ENCODE measurements at regions not wholly inside any gene's neighbourhood (a gene's known extent, or its start where the extent isn't known, plus 50 kb on each side); places are given as distances from the start of the nearest gene placed in this dataset.
"Not testable (repeated sequence)": the region's sequence is repeated elsewhere in the genome, so short reads cannot be mapped to it uniquely, and the experiment has no call there.

DNA sequence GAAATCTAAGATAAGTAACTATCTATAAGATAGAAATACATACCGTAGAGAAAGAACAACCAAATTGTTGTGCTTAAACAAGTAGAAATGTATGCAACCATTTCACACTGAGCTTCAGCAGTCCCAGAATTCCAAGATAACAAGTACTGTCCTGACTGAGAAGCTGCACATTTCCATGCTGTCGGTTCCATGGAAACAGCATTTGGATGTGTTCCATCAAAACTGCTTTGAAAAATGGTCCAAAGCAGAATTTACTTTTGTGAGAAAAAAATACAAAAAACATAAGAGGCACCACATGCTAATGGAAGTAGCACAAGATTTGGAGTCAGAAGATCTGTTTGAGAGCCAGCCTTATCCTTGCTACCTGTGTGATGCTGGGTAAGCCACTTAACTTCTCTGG is 92.6 kb downstream of the MTERF1 start:
- no peaks in the 10 kb centered on the region for H3K9me3 ChIP-seq
- H3K4me1 ChIP-seq, result no peaks in the 10 kb centered on the region
- H3K27me3 ChIP-seq, result no peaks in the 10 kb centered on the region
- TF ChIP-seq, protein P1, sequence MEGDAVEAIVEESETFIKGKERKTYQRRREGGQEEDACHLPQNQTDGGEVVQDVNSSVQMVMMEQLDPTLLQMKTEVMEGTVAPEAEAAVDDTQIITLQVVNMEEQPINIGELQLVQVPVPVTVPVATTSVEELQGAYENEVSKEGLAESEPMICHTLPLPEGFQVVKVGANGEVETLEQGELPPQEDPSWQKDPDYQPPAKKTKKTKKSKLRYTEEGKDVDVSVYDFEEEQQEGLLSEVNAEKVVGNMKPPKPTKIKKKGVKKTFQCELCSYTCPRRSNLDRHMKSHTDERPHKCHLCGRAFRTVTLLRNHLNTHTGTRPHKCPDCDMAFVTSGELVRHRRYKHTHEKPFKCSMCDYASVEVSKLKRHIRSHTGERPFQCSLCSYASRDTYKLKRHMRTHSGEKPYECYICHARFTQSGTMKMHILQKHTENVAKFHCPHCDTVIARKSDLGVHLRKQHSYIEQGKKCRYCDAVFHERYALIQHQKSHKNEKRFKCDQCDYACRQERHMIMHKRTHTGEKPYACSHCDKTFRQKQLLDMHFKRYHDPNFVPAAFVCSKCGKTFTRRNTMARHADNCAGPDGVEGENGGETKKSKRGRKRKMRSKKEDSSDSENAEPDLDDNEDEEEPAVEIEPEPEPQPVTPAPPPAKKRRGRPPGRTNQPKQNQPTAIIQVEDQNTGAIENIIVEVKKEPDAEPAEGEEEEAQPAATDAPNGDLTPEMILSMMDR (IDR thresholded peaks at IDR 0.05), result no peak
- no peak for TF ChIP-seq POLR2A (IDR thresholded peaks at IDR 0.05)
- no peak overlapping the region for H3K27ac ChIP-seq
- H3K4me3 ChIP-seq, result no peak overlapping the region
- intact Hi-C loops (cut with DNase I; ENCODE audit: low total_unique reads), result no loop called here
- no peaks in the 10 kb centered on the region for H3K36me3 ChIP-seq
- no peak for DNase-seq

DNA sequence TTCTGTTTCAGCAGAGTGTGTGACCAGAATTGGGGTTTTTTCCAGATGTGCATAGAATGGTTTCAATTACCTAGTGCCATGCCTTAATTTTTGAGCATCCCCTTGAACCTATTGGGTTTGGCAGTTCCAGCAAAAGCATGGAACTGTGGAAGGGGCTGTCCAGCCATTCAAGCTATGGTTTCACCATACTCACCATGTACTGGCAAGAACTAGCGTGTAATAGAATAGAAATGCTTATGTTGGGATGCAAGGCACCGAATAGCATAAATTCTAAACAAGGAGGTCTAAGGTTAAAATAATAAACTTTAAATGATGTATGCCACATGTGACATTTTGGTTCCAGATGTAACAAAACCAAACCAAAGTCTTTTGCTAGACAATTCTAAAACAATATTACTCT is 91.4 kb downstream of the MTERF1 start:
- Histone ChIP-seq H3K27ac (no peak overlapping the region), H3K4me3 (no peak overlapping the region), H3K9me3 (no peaks in the 10 kb centered on the region), H3K27me3 (no peaks in the 10 kb centered on the region), H3K4me1 (no peaks in the 10 kb centered on the region), H3K36me3 (no peaks in the 10 kb centered on the region)
- no peak for TF ChIP-seq POLR2A (IDR thresholded peaks at IDR 0.05)
- TF ChIP-seq, protein P1 (IDR thresholded peaks at IDR 0.05), result no peak
- intact Hi-C loops (cut with DNase I; ENCODE audit: low total_unique reads), result no loop called here
- no peak for DNase-seq

DNA sequence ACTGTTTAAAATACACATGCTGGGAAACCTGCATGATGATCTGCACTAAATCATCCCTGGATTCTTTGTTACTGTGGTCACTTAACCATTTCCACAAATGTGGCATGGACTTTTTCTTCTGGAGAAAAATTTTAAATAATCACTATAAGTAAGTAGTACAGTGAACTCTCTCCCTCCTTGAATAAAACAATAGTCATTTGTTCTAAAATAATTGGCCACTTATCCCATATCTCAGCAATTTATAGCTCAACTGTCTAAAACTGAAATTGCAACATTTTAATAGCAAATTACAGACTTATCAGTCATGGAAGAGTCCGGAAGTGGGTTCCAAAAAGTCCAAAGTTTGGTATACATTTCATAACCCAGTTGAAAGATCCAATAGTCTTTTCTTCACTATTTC is 90.9 kb downstream of the MTERF1 start:
- Histone ChIP-seq H3K4me1 (no peaks in the 10 kb centered on the region), H3K36me3 (no peaks in the 10 kb centered on the region), H3K27me3 (no peaks in the 10 kb centered on the region), H3K27ac (no peak overlapping the region), H3K9me3 (no peaks in the 10 kb centered on the region), H3K4me3 (no peak overlapping the region)
- intact Hi-C loops (cut with DNase I; ENCODE audit: low total_unique reads), result no loop called here
- TF ChIP-seq, protein P1 (IDR thresholded peaks at IDR 0.05), result no peak
- no peak for TF ChIP-seq POLR2A (IDR thresholded peaks at IDR 0.05)
- DNase-seq, result no peak

DNA sequence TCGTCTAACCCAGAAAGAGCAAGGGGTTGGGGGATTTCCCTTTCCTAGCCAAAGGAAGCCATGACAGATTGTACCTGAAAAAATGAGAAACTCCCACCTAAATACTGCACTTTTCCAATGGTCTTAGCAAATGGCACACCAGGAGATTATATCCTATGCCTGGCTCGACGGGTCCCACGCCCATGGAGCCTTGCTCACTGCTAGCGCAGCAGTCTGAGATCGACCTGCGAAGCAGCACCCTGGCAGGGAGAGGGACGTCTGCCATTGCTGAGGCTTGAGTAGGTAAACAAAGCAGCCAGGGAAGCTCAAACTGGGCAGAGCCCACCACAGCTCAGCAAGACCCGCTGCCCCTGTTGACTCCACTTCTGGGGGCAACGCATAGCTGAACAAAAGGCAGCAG is 89.9 kb downstream of the MTERF1 start:
- H3K4me3 ChIP-seq; intact Hi-C loops (cut with DNase I; ENCODE audit: low total_unique reads); H3K27me3 ChIP-seq; DNase-seq; H3K9me3 ChIP-seq; H3K36me3 ChIP-seq; H3K27ac ChIP-seq; H3K4me1 ChIP-seq: not testable (repeated sequence)

DNA sequence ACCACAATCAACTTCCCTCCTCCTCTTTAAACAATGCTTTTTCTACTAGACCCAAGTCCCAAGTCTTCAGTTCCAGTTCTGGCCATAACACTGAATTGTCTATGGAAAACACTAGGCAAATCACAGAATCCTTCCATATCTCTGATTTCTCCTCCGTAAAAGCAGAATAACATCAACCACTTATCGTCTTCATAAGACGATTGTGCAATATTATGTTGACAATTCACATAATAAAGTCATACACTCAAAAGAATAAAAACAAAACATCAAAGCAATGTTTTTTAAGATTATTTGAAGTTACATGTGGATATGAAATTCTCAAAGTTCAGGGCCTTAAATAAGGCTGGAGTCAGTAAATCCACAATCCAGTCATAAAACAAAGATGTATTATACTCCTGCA is 84.4 kb downstream of the MTERF1 start:
- H3K36me3 ChIP-seq, result no peaks in the 10 kb centered on the region
- no peaks in the 10 kb centered on the region for H3K9me3 ChIP-seq
- no peak for DNase-seq
- H3K27ac ChIP-seq, result no peak overlapping the region
- no peaks in the 10 kb centered on the region for H3K27me3 ChIP-seq
- no peaks in the 10 kb centered on the region for H3K4me1 ChIP-seq
- TF ChIP-seq, protein P1 (IDR thresholded peaks at IDR 0.05), result no peak
- TF ChIP-seq POLR2A (IDR thresholded peaks at IDR 0.05), result no peak
- H3K4me3 ChIP-seq, result no peak overlapping the region
- intact Hi-C loops (cut with DNase I; ENCODE audit: low total_unique reads), result no loop called here

DNA sequence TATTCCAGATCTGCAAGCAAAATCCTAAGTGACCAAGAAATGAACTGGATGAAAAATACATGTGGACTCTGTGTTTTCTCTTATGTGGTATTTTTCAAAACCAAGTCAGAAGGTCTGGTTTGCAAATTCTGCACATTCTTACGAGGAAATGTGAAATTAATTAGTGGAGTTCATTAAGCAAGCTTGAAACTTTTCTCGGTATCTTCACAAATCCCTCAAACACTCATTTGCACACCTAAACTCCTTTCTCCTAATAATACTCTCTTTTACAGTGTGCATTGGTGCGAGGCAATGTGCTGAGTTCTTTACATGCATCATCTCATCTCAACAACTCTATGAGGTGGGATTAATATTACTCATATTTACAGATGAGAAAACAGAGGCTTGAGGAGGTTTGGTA is 82.1 kb downstream of the MTERF1 start:
- no peaks in the 10 kb centered on the region for H3K36me3 ChIP-seq
- intact Hi-C loops (cut with DNase I; ENCODE audit: low total_unique reads), result no loop called here
- no peaks in the 10 kb centered on the region for H3K9me3 ChIP-seq
- no peaks in the 10 kb centered on the region for H3K27me3 ChIP-seq
- no peaks in the 10 kb centered on the region for H3K4me1 ChIP-seq
- no peak for DNase-seq
- no peak for TF ChIP-seq POLR2A (IDR thresholded peaks at IDR 0.05)
- TF ChIP-seq, protein P1 (IDR thresholded peaks at IDR 0.05), result no peak
- no peak overlapping the region for H3K4me3 ChIP-seq
- H3K27ac ChIP-seq, result no peak overlapping the region
